Sigmoid colon (tissue), 5 donors: ENCODE measurements at regions not wholly inside any gene's neighbourhood (a gene's known extent, or its start where the extent isn't known, plus 50 kb on each side); places are given as distances from the start of the nearest gene placed in this dataset.

ENCODE experiments used
- DNase-seq: peaks from one replicate; pipeline ENCODE4 v3.0.0-alpha.2; 2019
- H3K27ac ChIP-seq, 4 donors: fragments of 200-600 bp; sonication (generic); one replicate each; pipeline ENCODE4 v1.5.1; 2016 to 2019; ENCODE audit warnings: mild to moderate bottlenecking in 1 of 4
- H3K27me3 ChIP-seq, 3 donors: fragments of 200-600 bp; sonication (generic); one replicate each; pipeline ENCODE4 v1.5.1; 2019; ENCODE audit warnings: mild to moderate bottlenecking in 1 of 3
- H3K36me3 ChIP-seq, 4 donors: fragments of 200-600 bp; sonication (generic); one replicate each; pipeline ENCODE4 v1.5.1; 2016 to 2019
- H3K4me1 ChIP-seq, 4 donors: fragments of 200-600 bp; sonication (generic); one replicate each; pipeline ENCODE4 v1.5.1; 2017 to 2019
- H3K4me3 ChIP-seq, 4 donors: fragments of 200-600 bp; sonication (generic); one replicate each; pipeline ENCODE4 v1.5.1; 2017 to 2019; ENCODE audit warnings: mild to moderate bottlenecking in 2 of 4, moderate library complexity in 1 of 4
- H3K9me3 ChIP-seq, 4 donors: fragments of 200-600 bp in 3 of 4; sonication (generic) in 3 of 4; one replicate each; pipeline versions ENCODE4 v1.5.1 to v1.6.1; 2013 to 2019
- EP300 ChIP-seq, 4 donors: sonication (generic); formaldehyde crosslinking; IDR thresholded peaks; one replicate each; pipeline ENCODE4 v1.6.1; 2017; ENCODE audit warnings: antibody characterized with exemption in 4 of 4
- POLR2A ChIP-seq, 2 donors: fragments of 450-650 bp; IDR thresholded peaks; one replicate each; pipeline ENCODE4 v1.6.1; 2016; ENCODE audit warnings: antibody characterized with exemption in 2 of 2, mild to moderate bottlenecking in 2 of 2, moderate library complexity in 2 of 2
- POLR2AphosphoS5 ChIP-seq, 4 donors: sonication (generic); formaldehyde crosslinking; IDR thresholded peaks; one replicate each; pipeline ENCODE4 v1.6.1; 2017; ENCODE audit warnings: antibody characterized with exemption in 4 of 4
- intact Hi-C: fragments of 100-400 bp; cut with DNase I; formaldehyde crosslinking; loops from one replicate; pipeline ENCODE4 v1.15.1; 2023
- TF ChIP-seq, protein P1 (sequence below), 4 experiments: fragments of 450-650 bp in 3 of 4; fragments of 200-600 bp in 1 of 4; IDR thresholded peaks; one replicate each; pipeline ENCODE4 v1.5.1; 2016 to 2019; ENCODE audit warnings: antibody characterized with exemption in 4 of 4, mild to moderate bottlenecking in 3 of 4, moderate library complexity in 2 of 4
- donor health status: healthy.

DNA sequence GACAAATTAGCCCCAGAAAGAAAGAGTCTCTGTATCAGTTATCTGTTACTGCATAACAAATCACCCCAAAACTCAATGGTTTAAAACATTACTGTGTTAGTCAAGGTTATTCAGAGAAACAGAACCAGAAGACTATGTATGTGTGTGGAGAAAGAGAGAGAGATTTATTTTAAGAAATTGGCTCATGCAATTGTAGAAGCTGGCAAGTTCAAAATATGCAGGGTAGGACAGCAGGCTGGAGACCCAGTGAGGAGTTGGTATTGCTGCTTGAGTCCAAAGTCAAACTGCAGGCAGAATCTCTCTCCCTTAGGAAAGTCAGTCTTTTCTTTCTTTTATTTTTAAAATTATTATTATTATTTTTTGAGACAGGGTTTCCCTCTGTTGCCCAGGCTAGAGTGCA is 50.2 kb upstream of the TNR start:
- Histone ChIP-seq H3K4me3 (no peak overlapping the region), H3K9me3 (no peaks in the 10 kb centered on the region), H3K36me3 (no peaks in the 10 kb centered on the region), H3K27ac (no peak overlapping the region), H3K27me3 (no peaks in the 10 kb centered on the region), H3K4me1 (no peaks in the 10 kb centered on the region)
- intact Hi-C loops = no loop called here
- no peak for DNase-seq
- no peak for TF ChIP-seq POLR2A (IDR thresholded peaks at IDR 0.05)
- TF ChIP-seq POLR2AphosphoS5 (IDR thresholded peaks at IDR 0.05) = no peak
- TF ChIP-seq EP300 (IDR thresholded peaks at IDR 0.05) = no peak
- TF ChIP-seq, protein P1, sequence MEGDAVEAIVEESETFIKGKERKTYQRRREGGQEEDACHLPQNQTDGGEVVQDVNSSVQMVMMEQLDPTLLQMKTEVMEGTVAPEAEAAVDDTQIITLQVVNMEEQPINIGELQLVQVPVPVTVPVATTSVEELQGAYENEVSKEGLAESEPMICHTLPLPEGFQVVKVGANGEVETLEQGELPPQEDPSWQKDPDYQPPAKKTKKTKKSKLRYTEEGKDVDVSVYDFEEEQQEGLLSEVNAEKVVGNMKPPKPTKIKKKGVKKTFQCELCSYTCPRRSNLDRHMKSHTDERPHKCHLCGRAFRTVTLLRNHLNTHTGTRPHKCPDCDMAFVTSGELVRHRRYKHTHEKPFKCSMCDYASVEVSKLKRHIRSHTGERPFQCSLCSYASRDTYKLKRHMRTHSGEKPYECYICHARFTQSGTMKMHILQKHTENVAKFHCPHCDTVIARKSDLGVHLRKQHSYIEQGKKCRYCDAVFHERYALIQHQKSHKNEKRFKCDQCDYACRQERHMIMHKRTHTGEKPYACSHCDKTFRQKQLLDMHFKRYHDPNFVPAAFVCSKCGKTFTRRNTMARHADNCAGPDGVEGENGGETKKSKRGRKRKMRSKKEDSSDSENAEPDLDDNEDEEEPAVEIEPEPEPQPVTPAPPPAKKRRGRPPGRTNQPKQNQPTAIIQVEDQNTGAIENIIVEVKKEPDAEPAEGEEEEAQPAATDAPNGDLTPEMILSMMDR (IDR thresholded peaks at IDR 0.05) = no peak
